Sigmoid colon (tissue), 4 donors: ENCODE measurements at regions not wholly inside any gene's neighbourhood (a gene's known extent, or its start where the extent isn't known, plus 50 kb on each side); places are given as distances from the start of the nearest gene placed in this dataset.

Source experiments
- POLR2A ChIP-seq, 2 donors: fragments of 450-650 bp; IDR thresholded peaks; one replicate each; pipeline ENCODE4 v1.6.1; 2016; ENCODE audit warnings: antibody characterized with exemption in 2 of 2, mild to moderate bottlenecking in 2 of 2, moderate library complexity in 2 of 2
- POLR2AphosphoS5 ChIP-seq, 4 donors: sonication (generic); formaldehyde crosslinking; IDR thresholded peaks; one replicate each; pipeline ENCODE4 v1.6.1; 2017; ENCODE audit warnings: antibody characterized with exemption in 4 of 4

DNA sequence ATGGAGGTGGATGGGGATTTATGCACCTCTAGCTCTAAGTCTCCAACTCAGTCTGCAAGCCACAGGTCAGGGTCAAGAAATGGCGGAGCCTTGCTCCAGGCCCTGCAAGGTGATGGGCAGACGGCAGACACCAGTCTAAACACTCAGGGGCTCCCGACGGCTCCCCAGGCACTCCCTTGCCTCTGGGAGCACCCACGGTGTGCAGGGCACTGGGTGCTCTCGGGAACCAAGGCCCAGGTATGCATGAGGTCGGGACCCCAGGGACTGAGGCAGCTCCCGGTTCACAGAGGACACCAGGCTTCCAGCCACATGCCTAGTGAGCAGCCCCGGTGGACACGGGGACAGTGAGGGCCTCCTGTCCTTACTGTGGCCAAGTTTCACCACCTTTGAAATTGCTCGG, 53.1 kb upstream of the TTC34 start:
- TF ChIP-seq POLR2A (IDR thresholded peaks at IDR 0.05), result no peak
- no peak for TF ChIP-seq POLR2AphosphoS5 (IDR thresholded peaks at IDR 0.05)
